Activated T-helper 1 cell treated with anti-CD3 and anti-CD28 coated beads, Interleukin-2, amount 50 U/mL, for 16 hours (primary cell): ENCODE measurements at regions not wholly inside any gene's neighbourhood (a gene's known extent, or its start where the extent isn't known, plus 50 kb on each side); places are given as distances from the start of the nearest gene placed in this dataset.
"Not testable (repeated sequence)": the region's sequence is repeated elsewhere in the genome, so short reads cannot be mapped to it uniquely, and the experiment has no call there.

Experiments used
- DNase-seq, 2 donors: peaks; one replicate each; pipeline ENCODE4 v3.0.0-alpha.2; 2020; ENCODE audit warnings: low read depth in 1 of 2, low spot score in 1 of 2

DNA sequence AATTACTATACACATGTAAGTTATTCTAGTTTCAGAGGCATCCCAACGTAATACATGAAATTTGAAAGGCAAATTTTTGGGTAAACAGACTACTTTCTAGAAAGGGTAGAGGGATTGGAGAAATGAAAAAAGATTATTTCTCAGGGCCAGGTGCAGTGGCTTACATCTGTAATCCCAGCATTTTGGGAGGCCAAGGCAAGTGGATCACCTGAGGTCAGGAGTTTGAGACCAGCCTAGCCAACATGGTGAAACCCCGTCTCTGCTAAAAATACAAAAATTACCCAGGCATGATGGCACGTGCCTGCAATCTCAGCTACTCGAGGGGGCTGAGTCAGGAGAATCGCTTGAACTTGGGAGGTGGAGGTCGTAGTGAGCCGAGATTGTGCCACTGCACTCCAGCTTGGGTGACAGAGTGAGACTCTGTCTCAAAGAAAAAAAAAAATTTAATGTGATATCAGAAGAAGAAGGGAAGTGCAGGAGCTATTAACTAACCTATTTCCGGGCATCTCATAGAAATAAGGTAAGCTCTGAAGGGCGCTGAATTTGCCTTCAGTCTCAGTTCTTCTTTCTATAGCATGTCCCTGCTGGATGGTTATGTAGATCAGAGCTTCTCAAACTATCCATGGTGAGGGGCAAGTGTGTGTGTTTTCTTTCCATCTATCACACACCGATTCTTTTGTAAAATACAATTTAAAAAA is 100.3 kb upstream of the MTHFD1L start:
- no peak for DNase-seq

DNA sequence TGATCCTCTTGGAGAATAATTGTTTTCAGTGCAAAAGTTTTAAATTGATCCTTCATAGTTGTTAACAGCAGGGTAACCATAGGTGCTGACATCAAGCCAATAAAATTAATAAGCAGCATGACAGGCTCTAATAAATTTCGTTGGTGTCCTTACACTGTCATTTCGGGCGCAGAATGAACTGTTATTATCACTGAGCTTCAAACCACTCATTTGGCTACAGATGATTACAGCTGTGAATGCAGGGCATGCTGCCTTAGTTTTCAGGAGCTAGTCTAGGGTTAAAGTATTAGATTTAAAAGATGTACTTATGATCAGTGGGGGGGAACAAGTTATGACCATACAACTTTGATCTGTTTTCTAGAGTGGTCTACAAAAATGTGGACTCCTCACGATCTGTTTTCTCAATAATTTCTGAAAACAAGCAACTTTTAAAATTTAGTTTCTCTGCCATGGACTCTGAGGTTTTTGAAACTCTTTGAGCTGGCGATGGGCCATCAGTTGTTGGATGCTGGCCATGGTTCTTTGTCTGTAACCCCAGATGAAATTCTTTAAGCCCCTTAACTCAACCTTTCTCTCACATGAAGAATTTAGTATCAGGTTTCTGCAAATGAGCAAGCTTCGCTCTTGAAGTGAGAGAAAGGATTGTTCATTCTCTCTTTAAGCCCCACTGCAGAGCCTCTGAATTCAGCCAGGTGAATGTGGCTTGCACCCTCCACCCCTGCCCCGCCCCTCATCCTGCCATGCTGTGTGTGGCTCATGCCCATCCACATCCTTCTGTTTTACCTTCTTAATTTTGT is 99.1 kb upstream of the MTHFD1L start:
- DNase-seq = no peak

DNA sequence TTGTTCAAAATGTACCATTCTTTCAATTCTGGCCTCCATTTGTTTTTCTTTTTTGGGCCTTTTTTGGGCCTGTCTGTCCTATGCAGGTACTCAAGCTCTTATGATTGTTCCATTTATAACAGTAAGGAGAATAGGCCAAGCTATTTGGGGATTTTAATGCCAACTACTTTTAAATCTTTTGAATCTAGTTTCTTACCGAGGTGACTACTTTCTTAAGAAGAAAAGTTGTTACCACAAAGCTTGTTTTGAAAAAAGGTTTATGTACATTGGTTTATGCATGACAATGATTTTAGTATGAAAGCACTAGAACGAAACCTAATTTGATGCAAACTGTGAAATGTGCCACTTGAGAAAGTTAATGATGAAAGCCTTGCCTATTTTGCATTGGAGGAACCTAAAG is 98.3 kb upstream of the MTHFD1L start:
- DNase-seq = no peak

- DNase-seq = no peak
Measured at GRCh38 chr6:150767571-150768018, 97.9 kb upstream of the MTHFD1L start.

DNA sequence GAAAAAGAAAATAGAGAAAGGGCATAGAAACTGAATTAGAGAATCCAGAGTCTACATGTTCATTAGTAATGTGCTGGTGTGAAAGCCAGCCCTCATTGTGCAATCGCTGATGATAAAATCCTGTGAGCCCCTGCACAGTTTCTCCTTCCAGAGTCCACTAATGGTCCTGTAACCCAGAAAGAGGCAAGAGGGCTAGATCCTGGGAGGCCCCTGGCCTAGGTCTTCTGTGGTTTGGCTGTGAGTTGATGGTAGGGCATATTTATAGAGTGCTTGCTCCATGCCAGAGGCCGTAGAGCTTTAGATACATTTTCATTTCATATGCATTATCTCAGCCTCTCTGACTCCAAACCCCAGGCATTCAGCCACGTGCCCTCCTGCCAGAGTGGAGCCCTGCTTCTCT is 94.9 kb upstream of the MTHFD1L start:
- DNase-seq = no peak

- DNase-seq = no peak
Measured at GRCh38 chr6:150773969-150774368, 91.5 kb upstream of the MTHFD1L start.

DNA sequence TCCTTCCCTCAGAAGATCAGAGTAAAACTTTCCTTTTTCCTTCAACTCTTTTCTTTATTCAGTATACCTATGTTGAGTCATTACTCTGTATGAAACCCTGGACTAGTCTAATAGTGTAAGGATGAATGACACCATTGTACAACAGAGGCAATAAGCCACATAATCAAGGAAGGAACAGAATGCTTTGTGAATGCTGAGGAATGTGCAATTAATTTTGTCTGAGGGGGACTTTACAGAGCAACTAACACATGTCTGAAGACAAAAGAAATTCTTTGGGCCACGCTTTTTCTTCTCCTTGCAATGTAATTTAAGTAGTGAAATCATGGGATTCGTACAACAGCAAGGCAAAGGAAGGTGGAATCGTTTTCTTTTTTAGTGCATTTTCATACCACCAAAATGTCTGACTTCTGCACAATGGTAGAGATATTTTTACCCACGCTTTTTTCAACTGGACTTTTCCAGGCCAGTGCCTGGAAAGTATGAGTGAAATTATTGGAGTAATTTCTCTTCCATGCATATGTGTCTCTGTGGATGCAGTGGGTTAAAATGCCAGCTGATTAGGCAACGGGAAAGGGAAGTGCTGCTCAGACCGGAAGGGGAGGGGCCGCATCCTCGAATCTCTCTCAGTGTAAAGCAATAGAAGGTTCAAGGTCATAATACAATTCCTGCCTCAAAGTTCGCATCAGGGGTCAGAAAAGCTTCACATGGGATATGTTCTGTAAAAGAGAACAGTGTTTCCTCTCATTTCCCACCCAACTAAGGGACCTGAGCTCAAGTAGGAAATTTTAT is 89.9 kb upstream of the MTHFD1L start:
- DNase-seq = no peak

DNA sequence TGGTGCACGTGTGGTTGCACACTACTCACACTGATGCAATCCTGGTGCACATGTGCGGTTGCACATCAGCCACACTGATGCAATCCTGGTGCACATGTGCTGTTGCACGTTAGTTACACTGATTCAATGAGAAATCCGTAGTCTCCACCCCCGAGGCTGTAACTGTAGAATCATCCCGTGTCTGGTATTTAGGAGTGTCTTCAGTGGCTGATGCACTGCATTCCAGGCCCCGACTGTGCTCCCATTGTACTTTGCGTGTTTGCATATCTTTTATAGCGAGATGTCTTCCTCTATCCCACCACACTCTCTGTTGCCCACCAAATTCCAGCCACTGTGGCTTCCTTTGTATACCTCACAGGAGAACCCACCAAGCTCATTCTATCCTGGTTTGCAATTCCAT is 87.8 kb upstream of the MTHFD1L start:
- no peak for DNase-seq

DNA sequence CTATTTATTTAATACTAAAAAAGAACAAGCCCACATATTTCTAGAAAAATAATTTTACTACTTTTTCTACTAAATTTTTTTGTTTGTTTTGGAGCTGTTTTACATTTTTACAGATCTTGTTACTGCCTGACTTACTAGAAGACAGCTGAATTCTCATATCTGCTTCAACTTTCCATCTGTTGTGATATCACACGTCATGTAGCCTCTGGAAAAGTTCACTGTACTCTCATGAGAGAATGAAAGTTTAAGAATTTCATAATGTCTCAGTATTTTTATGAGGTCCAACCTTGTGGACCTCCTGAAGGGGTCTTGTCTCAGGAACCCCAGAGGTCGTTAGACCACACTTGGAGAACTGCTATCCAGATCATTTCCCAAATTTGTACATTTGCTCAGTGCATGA is 81.7 kb upstream of the MTHFD1L start:
- no peak for DNase-seq

DNA sequence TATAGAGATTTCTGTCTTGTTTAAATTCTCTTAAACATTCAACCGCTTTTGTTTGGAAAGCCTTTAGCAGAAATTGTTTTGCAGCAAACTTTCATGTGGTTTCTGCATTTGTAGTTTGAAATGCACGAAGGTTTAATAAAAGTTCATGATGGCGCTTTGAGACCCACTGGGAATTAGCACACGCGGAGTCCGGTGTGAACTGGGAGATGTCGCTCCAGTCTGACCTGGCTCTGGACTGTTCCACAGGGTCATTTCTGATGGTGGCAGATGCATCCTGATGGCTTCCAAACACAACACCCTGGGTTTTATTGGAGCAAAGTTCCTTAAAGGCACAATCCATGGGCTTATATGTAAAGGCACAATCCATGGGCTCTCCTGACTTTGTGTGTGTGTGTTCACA is 78.1 kb upstream of the MTHFD1L start:
- DNase-seq = no peak

DNA sequence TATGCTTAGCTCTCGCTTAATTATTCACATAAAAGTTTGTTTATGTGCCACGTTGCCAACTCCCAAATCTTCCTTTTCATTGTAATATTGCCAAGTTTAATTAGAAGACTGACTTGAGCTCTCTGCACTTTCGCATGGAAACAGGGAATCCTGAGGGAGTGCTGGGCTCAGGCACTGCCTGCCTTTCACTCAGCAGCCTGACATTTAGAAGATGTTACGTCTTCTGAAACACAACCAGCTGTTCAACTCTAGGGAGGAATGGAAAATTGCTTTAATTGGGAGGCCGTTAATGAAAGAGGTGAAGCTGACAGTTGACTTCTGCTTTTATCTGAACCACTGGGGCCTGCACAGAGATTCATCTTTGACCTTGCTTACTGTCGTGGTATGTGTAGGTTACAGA is 77.4 kb upstream of the MTHFD1L start:
- DNase-seq = no peak

DNA sequence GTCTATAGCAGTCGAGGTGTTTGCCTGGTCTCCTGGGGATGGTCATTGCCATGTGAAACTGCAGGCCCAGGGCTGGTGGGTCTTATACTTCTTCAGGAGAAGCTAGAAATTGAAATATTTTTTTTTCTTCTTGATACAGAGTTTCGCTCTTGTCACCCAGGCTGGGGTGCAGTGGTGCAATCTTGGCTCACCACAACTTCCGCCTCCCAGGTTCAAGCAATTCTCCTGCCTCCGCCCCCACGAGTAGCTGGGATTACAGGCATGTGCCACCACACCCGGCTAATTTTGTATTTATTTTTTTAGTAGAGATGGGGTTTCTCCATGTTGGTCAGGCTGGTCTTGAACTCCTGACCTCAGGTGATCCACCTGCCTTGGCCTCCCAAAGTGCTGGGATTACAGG is 75.6 kb upstream of the MTHFD1L start:
- not testable (repeated sequence) for DNase-seq

GRCh38 chr6:150791717-150792116 is 73.8 kb upstream of the MTHFD1L start:
- DNase-seq = no peak

DNA sequence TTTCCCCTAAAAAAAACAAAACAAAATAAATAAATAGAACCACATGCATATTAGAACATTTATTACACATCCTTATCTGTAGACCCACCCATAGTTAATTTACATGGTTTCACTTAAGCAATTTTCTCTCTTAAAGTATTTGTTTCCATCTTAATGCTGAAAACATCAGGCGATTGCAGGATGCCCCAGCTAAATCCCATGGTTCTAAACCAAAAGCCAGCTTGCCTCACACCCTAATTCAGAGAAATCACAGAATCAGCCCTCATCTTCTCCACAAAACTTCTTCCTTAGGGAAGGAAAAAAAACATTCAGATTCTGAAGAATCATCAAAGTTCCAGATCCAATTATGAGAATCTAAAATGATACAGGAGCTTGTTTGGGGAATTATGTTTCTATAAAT is 67.6 kb upstream of the MTHFD1L start:
- DNase-seq = no peak

GRCh38 chr6:150799276-150799805 is 66.2 kb upstream of the MTHFD1L start:
- DNase-seq = no peak

- DNase-seq = no peak
Measured at GRCh38 chr6:150800674-150801314, 64.7 kb upstream of the MTHFD1L start.

GRCh38 chr6:150806790-150807189 is 58.7 kb upstream of the MTHFD1L start:
- DNase-seq = no peak

DNA sequence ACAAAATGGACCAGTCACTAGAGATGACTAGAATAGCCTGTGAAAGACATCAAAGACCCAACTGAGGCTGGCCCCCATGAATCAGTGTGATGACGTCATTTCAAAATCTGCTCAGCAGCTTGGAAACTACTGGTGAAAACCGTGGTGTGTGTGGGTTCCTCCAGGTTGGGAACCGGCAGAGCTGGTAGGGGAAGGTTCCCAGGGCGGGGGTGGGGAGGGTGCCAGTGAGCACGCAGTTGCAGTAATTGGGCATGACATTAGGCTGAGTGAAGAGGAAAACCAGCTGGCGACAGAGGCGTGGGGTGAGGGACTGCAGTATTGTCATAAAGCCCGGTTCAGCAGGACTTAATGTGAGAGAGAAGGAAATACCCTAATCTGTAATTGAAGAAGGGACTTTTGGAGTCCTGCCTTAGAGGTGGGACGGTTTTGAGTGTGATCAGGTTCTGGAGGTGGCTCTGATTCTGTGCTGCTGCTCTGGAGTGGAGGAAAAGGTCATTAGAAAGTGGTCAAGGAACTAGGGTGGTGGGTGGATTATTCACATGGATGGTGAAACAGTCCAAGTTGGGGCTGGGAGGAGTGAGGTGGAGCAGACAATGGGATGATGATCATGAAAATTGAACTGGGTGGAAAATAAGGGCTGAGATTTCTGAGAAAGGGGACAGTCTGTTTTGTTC is 52.0 kb upstream of the MTHFD1L start:
- DNase-seq = peak in 1 of 2 donors; percentile 13

GRCh38 chr6:150813993-150814359 is 51.5 kb upstream of the MTHFD1L start:
- DNase-seq = no peak
